ENCODE measurements at regions not wholly inside any gene's neighbourhood (a gene's known extent, or its start where the extent isn't known, plus 50 kb on each side); places are given as distances from the start of the nearest gene placed in this dataset.
A peak's percentile ranks its signal among the peaks of the same experiment; 100 is the strongest.

- no peaks in the 10 kb centered on the region for H3K27me3 ChIP-seq (ENCODE audit: control insufficient read depth, insufficient read depth, low read length)
- no peak for DNase-seq
- H3K36me3 ChIP-seq (replicated peaks; ENCODE audit: control insufficient read depth, insufficient read depth, low read length): no peaks in the 10 kb centered on the region
- no peak overlapping the region for H3K4me3 ChIP-seq (ENCODE audit: insufficient read depth, low read depth, low read length)
Observed at GRCh38 chr1:4523551-4523950, 130.9 kb upstream of the AJAP1 start.

GRCh38 chr1:4526747-4527146 lies 127.7 kb upstream of the AJAP1 start:
- no peak overlapping the region for H3K4me3 ChIP-seq (ENCODE audit: insufficient read depth, low read depth, low read length)
- DNase-seq: no peak
- no peaks in the 10 kb centered on the region for H3K27me3 ChIP-seq (ENCODE audit: control insufficient read depth, insufficient read depth, low read length)
- H3K36me3 ChIP-seq (replicated peaks; ENCODE audit: control insufficient read depth, insufficient read depth, low read length): no peaks in the 10 kb centered on the region

- no peak for DNase-seq
- H3K4me3 ChIP-seq (ENCODE audit: insufficient read depth, low read depth, low read length): no peak overlapping the region
- H3K27me3 ChIP-seq (ENCODE audit: control insufficient read depth, insufficient read depth, low read length): no peaks in the 10 kb centered on the region
- no peaks in the 10 kb centered on the region for H3K36me3 ChIP-seq (replicated peaks; ENCODE audit: control insufficient read depth, insufficient read depth, low read length)
Observed at GRCh38 chr1:4527819-4528218, 126.6 kb upstream of the AJAP1 start.

- Histone ChIP-seq H3K36me3 (replicated peaks; ENCODE audit: control insufficient read depth, insufficient read depth, low read length) (no peaks in the 10 kb centered on the region), H3K4me3 (ENCODE audit: insufficient read depth, low read depth, low read length) (no peak overlapping the region), H3K27me3 (ENCODE audit: control insufficient read depth, insufficient read depth, low read length) (no peaks in the 10 kb centered on the region)
- no peak for DNase-seq
Observed at GRCh38 chr1:4528590-4528989, 125.8 kb upstream of the AJAP1 start.

- DNase-seq: no peak
- Histone ChIP-seq H3K27me3 (ENCODE audit: control insufficient read depth, insufficient read depth, low read length) (no peaks in the 10 kb centered on the region), H3K4me3 (ENCODE audit: insufficient read depth, low read depth, low read length) (no peak overlapping the region), H3K36me3 (replicated peaks; ENCODE audit: control insufficient read depth, insufficient read depth, low read length) (no peaks in the 10 kb centered on the region)
Observed at GRCh38 chr1:4529446-4530165, 124.8 kb upstream of the AJAP1 start.

- no peak for DNase-seq
- H3K36me3 ChIP-seq (replicated peaks; ENCODE audit: control insufficient read depth, insufficient read depth, low read length): no peaks in the 10 kb centered on the region
- no peak overlapping the region for H3K4me3 ChIP-seq (ENCODE audit: insufficient read depth, low read depth, low read length)
- H3K27me3 ChIP-seq (ENCODE audit: control insufficient read depth, insufficient read depth, low read length): no peaks in the 10 kb centered on the region
Observed at GRCh38 chr1:4530166-4530785, 124.1 kb upstream of the AJAP1 start.

- Histone ChIP-seq H3K4me3 (ENCODE audit: insufficient read depth, low read depth, low read length) (no peak overlapping the region), H3K36me3 (replicated peaks; ENCODE audit: control insufficient read depth, insufficient read depth, low read length) (no peaks in the 10 kb centered on the region), H3K27me3 (ENCODE audit: control insufficient read depth, insufficient read depth, low read length) (no peaks in the 10 kb centered on the region)
- no peak for DNase-seq
Observed at GRCh38 chr1:4531842-4532241, 122.6 kb upstream of the AJAP1 start.

GRCh38 chr1:4532656-4533055 lies 121.8 kb upstream of the AJAP1 start:
- Histone ChIP-seq H3K36me3 (replicated peaks; ENCODE audit: control insufficient read depth, insufficient read depth, low read length) (no peaks in the 10 kb centered on the region), H3K27me3 (ENCODE audit: control insufficient read depth, insufficient read depth, low read length) (no peaks in the 10 kb centered on the region), H3K4me3 (ENCODE audit: insufficient read depth, low read depth, low read length) (no peak overlapping the region)
- no peak for DNase-seq

- Histone ChIP-seq H3K4me3 (ENCODE audit: insufficient read depth, low read depth, low read length) (no peak overlapping the region), H3K36me3 (replicated peaks; ENCODE audit: control insufficient read depth, insufficient read depth, low read length) (no peaks in the 10 kb centered on the region), H3K27me3 (ENCODE audit: control insufficient read depth, insufficient read depth, low read length) (no peaks in the 10 kb centered on the region; the same call in 1 of the 2 replicates)
- DNase-seq: no peak
Observed at GRCh38 chr1:4546911-4547310, 107.5 kb upstream of the AJAP1 start.

GRCh38 chr1:4549930-4550329 lies 104.5 kb upstream of the AJAP1 start:
- peak; percentile 63 for DNase-seq
- Histone ChIP-seq H3K4me3 (ENCODE audit: insufficient read depth, low read depth, low read length) (no peak overlapping the region), H3K36me3 (replicated peaks; ENCODE audit: control insufficient read depth, insufficient read depth, low read length) (no peaks in the 10 kb centered on the region), H3K27me3 (ENCODE audit: control insufficient read depth, insufficient read depth, low read length) (no peaks in the 10 kb centered on the region; the same call in 1 of the 2 replicates)

- Histone ChIP-seq H3K27me3 (ENCODE audit: control insufficient read depth, insufficient read depth, low read length) (no peaks in the 10 kb centered on the region; the same call in 1 of the 2 replicates), H3K36me3 (replicated peaks; ENCODE audit: control insufficient read depth, insufficient read depth, low read length) (no peaks in the 10 kb centered on the region), H3K4me3 (ENCODE audit: insufficient read depth, low read depth, low read length) (no peak overlapping the region)
- DNase-seq: no peak
Observed at GRCh38 chr1:4550941-4551340, 103.5 kb upstream of the AJAP1 start.

- Histone ChIP-seq H3K36me3 (replicated peaks; ENCODE audit: control insufficient read depth, insufficient read depth, low read length) (no peaks in the 10 kb centered on the region), H3K27me3 (ENCODE audit: control insufficient read depth, insufficient read depth, low read length) (no peaks in the 10 kb centered on the region; the same call in 1 of the 2 replicates), H3K4me3 (ENCODE audit: insufficient read depth, low read depth, low read length) (no peak overlapping the region)
- DNase-seq: no peak
Observed at GRCh38 chr1:4551706-4552105, 102.7 kb upstream of the AJAP1 start.

GRCh38 chr1:4553761-4554160 lies 100.6 kb upstream of the AJAP1 start:
- Histone ChIP-seq H3K36me3 (replicated peaks; ENCODE audit: control insufficient read depth, insufficient read depth, low read length) (no peaks in the 10 kb centered on the region), H3K27me3 (ENCODE audit: control insufficient read depth, insufficient read depth, low read length) (no peaks in the 10 kb centered on the region; the same call in 1 of the 2 replicates), H3K4me3 (ENCODE audit: insufficient read depth, low read depth, low read length) (no peak overlapping the region)
- no peak for DNase-seq

GRCh38 chr1:4554271-4554865 lies 100.0 kb upstream of the AJAP1 start:
- Histone ChIP-seq H3K4me3 (ENCODE audit: insufficient read depth, low read depth, low read length) (no peak overlapping the region), H3K27me3 (ENCODE audit: control insufficient read depth, insufficient read depth, low read length) (no peaks in the 10 kb centered on the region; the same call in 1 of the 2 replicates), H3K36me3 (replicated peaks; ENCODE audit: control insufficient read depth, insufficient read depth, low read length) (no peaks in the 10 kb centered on the region)
- DNase-seq: no peak

- no peak overlapping the region for H3K4me3 ChIP-seq (ENCODE audit: insufficient read depth, low read depth, low read length)
- no peak for DNase-seq
- H3K36me3 ChIP-seq (replicated peaks; ENCODE audit: control insufficient read depth, insufficient read depth, low read length): no peaks in the 10 kb centered on the region
- H3K27me3 ChIP-seq (ENCODE audit: control insufficient read depth, insufficient read depth, low read length): no peaks in the 10 kb centered on the region
Observed at GRCh38 chr1:4557949-4558348, 96.5 kb upstream of the AJAP1 start.
